ENCODE measurements at regions not wholly inside any gene's neighbourhood (a gene's known extent, or its start where the extent isn't known, plus 50 kb on each side); places are given as distances from the start of the nearest gene placed in this dataset.

DNA sequence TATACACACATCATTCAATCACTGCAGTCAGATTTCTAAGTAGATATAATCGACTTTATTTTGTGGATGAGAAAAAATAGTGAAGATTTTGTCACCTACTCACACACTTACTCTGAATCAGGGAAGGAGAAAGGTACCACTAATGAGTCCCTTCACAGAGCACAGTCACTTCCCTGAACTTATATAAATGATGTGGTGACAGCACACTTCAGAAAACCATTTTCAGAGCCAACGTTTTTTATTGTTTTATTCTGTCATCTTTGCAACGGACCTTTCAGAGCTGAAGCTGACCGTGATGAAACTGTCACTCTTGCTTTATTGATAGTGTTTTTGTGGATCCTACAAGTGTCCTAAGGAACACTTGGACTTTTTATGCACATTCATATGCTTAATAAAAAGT lies 956.6 kb downstream of the SQOR start:
- no peaks in the 10 kb centered on the region for H4K20me1 ChIP-seq (ENCODE audit: insufficient read depth, low read length)

DNA sequence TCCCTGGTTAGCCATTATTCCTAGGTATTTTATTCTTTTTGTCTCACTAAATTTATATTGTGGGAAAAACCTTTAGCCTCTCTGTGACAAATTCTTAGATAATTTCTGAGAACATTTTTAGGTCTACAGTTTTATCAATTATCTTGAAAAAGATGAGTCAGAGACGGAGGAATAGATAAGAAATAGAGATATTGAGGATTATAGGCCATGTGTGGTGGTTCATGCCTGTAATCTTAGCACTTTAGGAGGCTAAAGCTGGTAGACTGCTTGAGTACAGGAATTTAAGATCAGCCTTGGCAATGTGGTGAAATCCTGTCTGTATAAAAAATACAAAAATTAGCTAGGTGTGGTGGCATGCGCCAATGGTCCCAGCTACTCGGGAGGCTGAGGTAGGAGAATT lies 960.2 kb downstream of the SQOR start:
- Histone ChIP-seq H4K20me1 (ENCODE audit: insufficient read depth, low read length) (no peaks in the 10 kb centered on the region), H3K36me3 (replicated peaks; ENCODE audit: insufficient read depth, low read length) (no peaks in the 10 kb centered on the region), H3K9ac (ENCODE audit: low read length) (no peak overlapping the region), H3K79me2 (ENCODE audit: low read length) (no peaks in the 10 kb centered on the region), H2AFZ (ENCODE audit: low read length) (no peak overlapping the region), H3K9me2 (replicated peaks; ENCODE audit: insufficient read depth, low read length) (no peaks in the 10 kb centered on the region), H3K4me3 (ENCODE audit: low read length) (no peak overlapping the region), H3K27ac (ENCODE audit: low read length) (no peak overlapping the region), H3K9me3 (replicated peaks; ENCODE audit: insufficient read depth, low read length) (no peaks in the 10 kb centered on the region), H3F3A (ENCODE audit: insufficient read depth, low read length) (no peaks in the 10 kb centered on the region), H3K27me3 (replicated peaks; ENCODE audit: insufficient read depth, low read length) (no peaks in the 10 kb centered on the region), H3K4me2 (ENCODE audit: low read depth, low read length) (no peak overlapping the region), H3K4me1 (ENCODE audit: low read length) (no peaks in the 10 kb centered on the region)
- TF ChIP-seq EZH2 (optimal IDR thresholded peaks at IDR 0.05; ENCODE audit: low read depth, low read length) = no peak
- DNase-seq = no peak

More for the DNA sequence above, 956.6 kb downstream of the SQOR start:
- Histone ChIP-seq H3F3A (ENCODE audit: insufficient read depth, low read length) (no peaks in the 10 kb centered on the region), H3K27ac (ENCODE audit: low read length) (no peak overlapping the region), H3K4me3 (ENCODE audit: low read length) (no peak overlapping the region), H3K27me3 (replicated peaks; ENCODE audit: insufficient read depth, low read length) (no peaks in the 10 kb centered on the region), H3K9me2 (replicated peaks; ENCODE audit: insufficient read depth, low read length) (no peaks in the 10 kb centered on the region), H2AFZ (ENCODE audit: low read length) (no peak overlapping the region), H3K9ac (ENCODE audit: low read length) (no peak overlapping the region), H3K79me2 (ENCODE audit: low read length) (no peaks in the 10 kb centered on the region), H3K36me3 (replicated peaks; ENCODE audit: insufficient read depth, low read length) (no peaks in the 10 kb centered on the region), H3K4me1 (ENCODE audit: low read length) (no peaks in the 10 kb centered on the region), H3K4me2 (ENCODE audit: low read depth, low read length) (no peak overlapping the region), H3K9me3 (replicated peaks; ENCODE audit: insufficient read depth, low read length) (no peaks in the 10 kb centered on the region)
- TF ChIP-seq, protein P1, sequence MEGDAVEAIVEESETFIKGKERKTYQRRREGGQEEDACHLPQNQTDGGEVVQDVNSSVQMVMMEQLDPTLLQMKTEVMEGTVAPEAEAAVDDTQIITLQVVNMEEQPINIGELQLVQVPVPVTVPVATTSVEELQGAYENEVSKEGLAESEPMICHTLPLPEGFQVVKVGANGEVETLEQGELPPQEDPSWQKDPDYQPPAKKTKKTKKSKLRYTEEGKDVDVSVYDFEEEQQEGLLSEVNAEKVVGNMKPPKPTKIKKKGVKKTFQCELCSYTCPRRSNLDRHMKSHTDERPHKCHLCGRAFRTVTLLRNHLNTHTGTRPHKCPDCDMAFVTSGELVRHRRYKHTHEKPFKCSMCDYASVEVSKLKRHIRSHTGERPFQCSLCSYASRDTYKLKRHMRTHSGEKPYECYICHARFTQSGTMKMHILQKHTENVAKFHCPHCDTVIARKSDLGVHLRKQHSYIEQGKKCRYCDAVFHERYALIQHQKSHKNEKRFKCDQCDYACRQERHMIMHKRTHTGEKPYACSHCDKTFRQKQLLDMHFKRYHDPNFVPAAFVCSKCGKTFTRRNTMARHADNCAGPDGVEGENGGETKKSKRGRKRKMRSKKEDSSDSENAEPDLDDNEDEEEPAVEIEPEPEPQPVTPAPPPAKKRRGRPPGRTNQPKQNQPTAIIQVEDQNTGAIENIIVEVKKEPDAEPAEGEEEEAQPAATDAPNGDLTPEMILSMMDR (IDR thresholded peaks at IDR 0.05; ENCODE audit: low read length) = no peak
- TF ChIP-seq EZH2phosphoT487 (IDR thresholded peaks at IDR 0.05; ENCODE audit: low read length) = no peak
- DNase-seq = no peak

DNA sequence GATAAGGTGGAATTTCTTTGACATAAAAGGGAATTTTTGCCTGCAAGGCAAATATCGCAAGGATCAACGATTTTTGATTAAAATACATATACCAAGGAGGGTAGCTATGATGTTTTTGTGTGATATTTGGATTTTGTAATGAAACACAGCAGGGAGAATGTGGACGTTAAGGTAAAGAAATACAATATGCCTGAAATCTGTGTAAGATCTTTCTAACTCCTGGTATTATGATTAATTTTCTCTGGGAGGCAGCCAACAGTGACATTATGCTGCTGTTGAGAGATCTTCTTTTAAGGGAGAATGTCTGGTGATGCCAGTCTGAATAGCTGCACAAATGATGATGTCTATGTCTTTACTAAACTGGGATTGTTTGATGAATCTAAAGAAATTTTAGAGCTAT lies 972.2 kb downstream of the SQOR start:
- H3K9ac ChIP-seq (ENCODE audit: low read length) = no peak overlapping the region
- no peaks in the 10 kb centered on the region for H3F3A ChIP-seq (ENCODE audit: insufficient read depth, low read length)
- H3K27me3 ChIP-seq (replicated peaks; ENCODE audit: insufficient read depth, low read length) = no peaks in the 10 kb centered on the region
- H3K4me3 ChIP-seq (ENCODE audit: low read length) = no peak overlapping the region
- H2AFZ ChIP-seq (ENCODE audit: low read length) = no peak overlapping the region
- H3K9me2 ChIP-seq (replicated peaks; ENCODE audit: insufficient read depth, low read length) = no peaks in the 10 kb centered on the region
- no peaks in the 10 kb centered on the region for H3K36me3 ChIP-seq (replicated peaks; ENCODE audit: insufficient read depth, low read length)
- no peak for DNase-seq
- TF ChIP-seq, protein P1 (IDR thresholded peaks at IDR 0.05; ENCODE audit: low read length) = no peak
- TF ChIP-seq EZH2phosphoT487 (IDR thresholded peaks at IDR 0.05; ENCODE audit: low read length) (no peak), EZH2 (optimal IDR thresholded peaks at IDR 0.05; ENCODE audit: low read depth, low read length) (no peak)
- H3K79me2 ChIP-seq (ENCODE audit: low read length) = no peaks in the 10 kb centered on the region
- H3K4me1 ChIP-seq (ENCODE audit: low read length) = no peaks in the 10 kb centered on the region
- H3K9me3 ChIP-seq (replicated peaks; ENCODE audit: insufficient read depth, low read length) = no peaks in the 10 kb centered on the region
- H3K4me2 ChIP-seq (ENCODE audit: low read depth, low read length) = no peak overlapping the region
- H4K20me1 ChIP-seq (ENCODE audit: insufficient read depth, low read length) = no peaks in the 10 kb centered on the region
- H3K27ac ChIP-seq (ENCODE audit: low read length) = no peak overlapping the region

DNA sequence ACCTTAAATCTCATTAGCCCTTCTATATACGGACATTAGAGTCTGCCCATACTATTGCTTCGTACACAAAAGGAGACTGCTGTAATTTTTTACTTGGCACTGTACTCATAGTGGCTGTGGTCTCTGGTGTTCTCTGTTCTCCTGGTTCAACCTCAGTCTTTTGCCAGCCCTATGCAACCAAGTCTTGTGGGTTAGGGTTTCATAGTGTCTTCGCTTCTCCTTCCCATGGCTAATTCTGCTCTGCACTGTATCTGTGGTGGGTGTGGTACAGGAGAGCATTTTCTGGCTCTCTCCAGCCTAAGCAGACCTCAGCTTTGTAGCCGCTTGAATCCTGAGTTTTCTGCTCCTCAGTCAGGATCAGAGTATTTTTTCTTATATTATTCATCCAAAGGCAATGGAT lies 981.2 kb downstream of the SQOR start:
- H3K4me3 ChIP-seq (ENCODE audit: low read length) = no peak overlapping the region
- H3K9me2 ChIP-seq (replicated peaks; ENCODE audit: insufficient read depth, low read length) = no peaks in the 10 kb centered on the region
- no peaks in the 10 kb centered on the region for H3K9me3 ChIP-seq (replicated peaks; ENCODE audit: insufficient read depth, low read length)
- H3K9ac ChIP-seq (ENCODE audit: low read length) = no peak overlapping the region
- H3K79me2 ChIP-seq (ENCODE audit: low read length) = no peaks in the 10 kb centered on the region
- no peak for DNase-seq
- H3K27me3 ChIP-seq (replicated peaks; ENCODE audit: insufficient read depth, low read length) = no peaks in the 10 kb centered on the region
- H2AFZ ChIP-seq (ENCODE audit: low read length) = no peak overlapping the region
- no peaks in the 10 kb centered on the region for H3K36me3 ChIP-seq (replicated peaks; ENCODE audit: insufficient read depth, low read length)
- no peak overlapping the region for H3K27ac ChIP-seq (ENCODE audit: low read length)
- no peak overlapping the region for H3K4me2 ChIP-seq (ENCODE audit: low read depth, low read length)
- no peaks in the 10 kb centered on the region for H3K4me1 ChIP-seq (ENCODE audit: low read length)
- no peaks in the 10 kb centered on the region for H4K20me1 ChIP-seq (ENCODE audit: insufficient read depth, low read length)
- TF ChIP-seq EZH2phosphoT487 (IDR thresholded peaks at IDR 0.05; ENCODE audit: low read length) (no peak), EZH2 (optimal IDR thresholded peaks at IDR 0.05; ENCODE audit: low read depth, low read length) (no peak)
- TF ChIP-seq, protein P1 (IDR thresholded peaks at IDR 0.05; ENCODE audit: low read length) = no peak
- no peaks in the 10 kb centered on the region for H3F3A ChIP-seq (ENCODE audit: insufficient read depth, low read length)

All from MM.1S (cell line).